GM10266 (cell line): ENCODE measurements at regions not wholly inside any gene's neighbourhood (a gene's known extent, or its start where the extent isn't known, plus 50 kb on each side); places are given as distances from the start of the nearest gene placed in this dataset.

ENCODE experiments used
- DNase-seq: peaks from one replicate; pipeline ENCODE4 v3.0.0; 2012; ENCODE audit errors: extremely low spot score
- TF ChIP-seq, protein P1 (sequence below): IDR thresholded peaks from 2 replicates; pipeline ENCODE4 v1.5.1; 2012; ENCODE audit warnings: mild to moderate bottlenecking, low read depth; ENCODE audit not compliant: control insufficient read depth, insufficient read depth; ENCODE audit errors: missing control alignments

DNA sequence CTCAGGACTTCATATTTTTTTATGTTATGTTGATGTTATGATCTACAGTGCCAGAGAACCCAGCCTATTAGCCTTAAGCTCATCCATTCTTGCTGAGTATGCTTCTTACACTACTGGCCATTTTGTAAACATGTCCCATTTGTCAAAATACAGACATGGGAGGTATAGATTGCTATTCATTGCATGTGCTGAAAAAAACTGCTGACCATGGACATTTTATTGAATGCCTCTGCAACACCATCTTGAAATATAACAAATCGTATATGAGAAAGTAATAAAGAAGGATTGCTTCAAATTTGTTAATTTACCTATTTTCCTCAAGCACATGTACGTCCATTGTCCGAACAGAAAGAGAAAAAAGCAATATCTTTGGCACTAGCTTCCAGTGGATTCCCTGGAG is 91.5 kb upstream of the FAM47A start:
- TF ChIP-seq, protein P1, sequence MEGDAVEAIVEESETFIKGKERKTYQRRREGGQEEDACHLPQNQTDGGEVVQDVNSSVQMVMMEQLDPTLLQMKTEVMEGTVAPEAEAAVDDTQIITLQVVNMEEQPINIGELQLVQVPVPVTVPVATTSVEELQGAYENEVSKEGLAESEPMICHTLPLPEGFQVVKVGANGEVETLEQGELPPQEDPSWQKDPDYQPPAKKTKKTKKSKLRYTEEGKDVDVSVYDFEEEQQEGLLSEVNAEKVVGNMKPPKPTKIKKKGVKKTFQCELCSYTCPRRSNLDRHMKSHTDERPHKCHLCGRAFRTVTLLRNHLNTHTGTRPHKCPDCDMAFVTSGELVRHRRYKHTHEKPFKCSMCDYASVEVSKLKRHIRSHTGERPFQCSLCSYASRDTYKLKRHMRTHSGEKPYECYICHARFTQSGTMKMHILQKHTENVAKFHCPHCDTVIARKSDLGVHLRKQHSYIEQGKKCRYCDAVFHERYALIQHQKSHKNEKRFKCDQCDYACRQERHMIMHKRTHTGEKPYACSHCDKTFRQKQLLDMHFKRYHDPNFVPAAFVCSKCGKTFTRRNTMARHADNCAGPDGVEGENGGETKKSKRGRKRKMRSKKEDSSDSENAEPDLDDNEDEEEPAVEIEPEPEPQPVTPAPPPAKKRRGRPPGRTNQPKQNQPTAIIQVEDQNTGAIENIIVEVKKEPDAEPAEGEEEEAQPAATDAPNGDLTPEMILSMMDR = no peak
- no peak for DNase-seq

- TF ChIP-seq, protein P1 = no peak
- no peak for DNase-seq
Observed at GRCh38 chrX:34218063-34218462, 85.9 kb upstream of the FAM47A start.

- TF ChIP-seq, protein P1 = no peak
- no peak for DNase-seq
Observed at GRCh38 chrX:34197946-34198345, 65.8 kb upstream of the FAM47A start.
